ENCODE measurements at regions not wholly inside any gene's neighbourhood (a gene's known extent, or its start where the extent isn't known, plus 50 kb on each side); places are given as distances from the start of the nearest gene placed in this dataset.

DNA sequence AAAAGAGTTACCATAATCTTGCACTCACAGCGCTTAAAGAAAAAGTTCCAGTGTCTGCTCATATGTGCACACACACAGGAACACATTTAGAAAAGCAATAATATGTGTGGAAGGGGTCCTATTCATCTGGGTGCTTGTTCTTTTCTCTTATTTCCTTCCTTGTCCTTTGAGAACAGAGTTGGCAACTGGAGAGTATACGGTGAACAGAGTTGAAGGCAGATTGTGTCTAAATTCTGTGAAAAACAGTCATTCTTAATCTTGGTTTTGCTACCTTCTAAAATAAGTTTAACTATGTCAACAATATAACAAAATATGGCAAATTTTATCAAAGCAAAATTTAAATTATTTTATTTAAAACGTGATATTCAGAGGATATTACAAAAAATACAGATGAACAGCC is 365.1 kb upstream of the NOCT start:
- no peak for TF ChIP-seq CTCF (IDR thresholded peaks at IDR 0.05 in 8 of 11, conservative IDR thresholded peaks at IDR 0.05 in 3 of 11)
- no peak for TF ChIP-seq POLR2AphosphoS5 (IDR thresholded peaks at IDR 0.05)
- no peak for TF ChIP-seq POLR2A (IDR thresholded peaks at IDR 0.05)
